ENCODE measurements at regions not wholly inside any gene's neighbourhood (a gene's known extent, or its start where the extent isn't known, plus 50 kb on each side); places are given as distances from the start of the nearest gene placed in this dataset.

DNA sequence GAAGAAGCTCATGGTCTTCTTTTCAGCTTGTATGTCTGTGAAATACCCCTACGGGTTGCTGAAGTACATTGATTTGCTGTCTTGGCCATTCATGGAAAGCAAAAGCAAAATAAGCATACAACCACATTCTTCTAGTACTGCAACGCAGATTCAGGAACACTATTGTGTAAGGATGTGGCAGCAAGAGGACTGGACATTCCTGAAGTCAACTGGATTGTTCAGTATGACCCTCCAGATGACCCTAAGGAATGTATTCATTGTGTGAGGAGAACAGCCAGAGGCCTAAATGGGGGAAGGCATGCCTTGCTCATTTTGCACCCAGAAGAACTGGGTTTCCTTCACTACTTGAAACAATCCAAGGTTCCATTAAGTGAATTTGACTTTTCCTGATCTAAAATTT is 133.4 kb upstream of the ANKRD1 start:
- intact Hi-C loops (cut with micrococcal nuclease): no loop called here
- H4K20me1 ChIP-seq (ENCODE audit: low read length): no peaks in the 10 kb centered on the region
- no peak overlapping the region for H3K9ac ChIP-seq (ENCODE audit: low read length)
- no TSS peak for BruUV-seq (replicated peaks)
- no peaks in the 10 kb centered on the region for H3K79me2 ChIP-seq (ENCODE audit: low read length)
- no peak overlapping the region for H2AFZ ChIP-seq (ENCODE audit: low read length)
- no peaks in the 10 kb centered on the region for H3K36me3 ChIP-seq (ENCODE audit: low read depth, low read length)
- ATAC-seq (no peak), DNase-seq (no peak)
- H3K4me3 ChIP-seq (ENCODE audit: low read length): no peak overlapping the region
- ChIA-PET POLR2A (ENCODE audit: unreplicated experiment) (no interaction called here), CTCF (no interaction called here)
- H3K4me2 ChIP-seq (ENCODE audit: low read length): no peak overlapping the region
- no peaks in the 10 kb centered on the region for H3K9me3 ChIP-seq (ENCODE audit: low read length)
- H3K27me3 ChIP-seq (ENCODE audit: low read length): peaks cover 6% of the 10 kb centered on the region
- TF ChIP-seq, protein P1, sequence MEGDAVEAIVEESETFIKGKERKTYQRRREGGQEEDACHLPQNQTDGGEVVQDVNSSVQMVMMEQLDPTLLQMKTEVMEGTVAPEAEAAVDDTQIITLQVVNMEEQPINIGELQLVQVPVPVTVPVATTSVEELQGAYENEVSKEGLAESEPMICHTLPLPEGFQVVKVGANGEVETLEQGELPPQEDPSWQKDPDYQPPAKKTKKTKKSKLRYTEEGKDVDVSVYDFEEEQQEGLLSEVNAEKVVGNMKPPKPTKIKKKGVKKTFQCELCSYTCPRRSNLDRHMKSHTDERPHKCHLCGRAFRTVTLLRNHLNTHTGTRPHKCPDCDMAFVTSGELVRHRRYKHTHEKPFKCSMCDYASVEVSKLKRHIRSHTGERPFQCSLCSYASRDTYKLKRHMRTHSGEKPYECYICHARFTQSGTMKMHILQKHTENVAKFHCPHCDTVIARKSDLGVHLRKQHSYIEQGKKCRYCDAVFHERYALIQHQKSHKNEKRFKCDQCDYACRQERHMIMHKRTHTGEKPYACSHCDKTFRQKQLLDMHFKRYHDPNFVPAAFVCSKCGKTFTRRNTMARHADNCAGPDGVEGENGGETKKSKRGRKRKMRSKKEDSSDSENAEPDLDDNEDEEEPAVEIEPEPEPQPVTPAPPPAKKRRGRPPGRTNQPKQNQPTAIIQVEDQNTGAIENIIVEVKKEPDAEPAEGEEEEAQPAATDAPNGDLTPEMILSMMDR (conservative IDR thresholded peaks at IDR 0.05; ENCODE audit: low read depth, low read length): no peak
- TF ChIP-seq EZH2phosphoT487 (IDR thresholded peaks at IDR 0.05; ENCODE audit: borderline replicate concordance, low read length) (no peak), EZH2 (IDR thresholded peaks at IDR 0.05; ENCODE audit: low read length, unreplicated experiment) (no peak)
- no peaks in the 10 kb centered on the region for H3K9me2 ChIP-seq (replicated peaks; ENCODE audit: low read length)
- H3K4me1 ChIP-seq (ENCODE audit: insufficient read depth, low read length): no peaks in the 10 kb centered on the region
- no peak overlapping the region for H3K27ac ChIP-seq (ENCODE audit: low read length)
- no peaks in the 10 kb centered on the region for H3F3A ChIP-seq (ENCODE audit: low read length, unreplicated experiment)

DNA sequence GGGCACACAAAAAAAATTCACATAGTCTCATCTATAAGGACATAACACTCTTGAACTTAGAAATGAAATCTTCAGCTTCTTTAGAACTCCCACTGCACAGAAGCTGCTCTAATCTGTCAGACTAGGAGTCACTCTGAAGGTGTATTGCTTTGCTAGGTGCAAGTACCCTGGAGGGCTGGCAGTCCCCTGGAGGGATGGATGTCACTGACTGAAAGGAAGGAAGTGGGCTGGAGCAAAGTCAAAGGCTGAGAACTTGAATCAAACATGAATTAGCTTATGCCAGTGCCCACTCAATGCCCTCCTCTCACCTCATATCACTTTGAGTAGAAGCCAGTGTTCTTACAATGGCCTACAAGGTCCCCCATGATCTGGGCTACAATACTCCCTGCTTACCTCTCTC is 140.3 kb upstream of the ANKRD1 start:
- Histone ChIP-seq H3K27me3 (ENCODE audit: low read length) (peaks cover 6% of the 10 kb centered on the region; the same call in 1 of the 2 replicates), H3K4me3 (ENCODE audit: low read length) (no peak overlapping the region), H3K9me3 (ENCODE audit: low read length) (no peaks in the 10 kb centered on the region), H3K27ac (ENCODE audit: low read length) (no peak overlapping the region), H3K36me3 (ENCODE audit: low read depth, low read length) (no peaks in the 10 kb centered on the region), H3K4me2 (ENCODE audit: low read length) (no peak overlapping the region), H3F3A (ENCODE audit: low read length, unreplicated experiment) (no peaks in the 10 kb centered on the region), H4K20me1 (ENCODE audit: low read length) (no peaks in the 10 kb centered on the region), H3K4me1 (ENCODE audit: insufficient read depth, low read length) (no peaks in the 10 kb centered on the region), H3K9me2 (replicated peaks; ENCODE audit: low read length) (no peaks in the 10 kb centered on the region), H2AFZ (ENCODE audit: low read length) (no peak overlapping the region), H3K9ac (ENCODE audit: low read length) (no peak overlapping the region), H3K79me2 (ENCODE audit: low read length) (no peaks in the 10 kb centered on the region)
- ATAC-seq: no peak
- no peak for DNase-seq
- ChIA-PET POLR2A (ENCODE audit: unreplicated experiment) (no interaction called here), CTCF (no interaction called here)
- TF ChIP-seq EZH2 (IDR thresholded peaks at IDR 0.05; ENCODE audit: low read length, unreplicated experiment) (no peak), EZH2phosphoT487 (IDR thresholded peaks at IDR 0.05; ENCODE audit: borderline replicate concordance, low read length) (no peak)
- TF ChIP-seq, protein P1 (conservative IDR thresholded peaks at IDR 0.05; ENCODE audit: low read depth, low read length): no peak
- intact Hi-C loops (cut with micrococcal nuclease): no loop called here
- no TSS peak for BruUV-seq (replicated peaks)

DNA sequence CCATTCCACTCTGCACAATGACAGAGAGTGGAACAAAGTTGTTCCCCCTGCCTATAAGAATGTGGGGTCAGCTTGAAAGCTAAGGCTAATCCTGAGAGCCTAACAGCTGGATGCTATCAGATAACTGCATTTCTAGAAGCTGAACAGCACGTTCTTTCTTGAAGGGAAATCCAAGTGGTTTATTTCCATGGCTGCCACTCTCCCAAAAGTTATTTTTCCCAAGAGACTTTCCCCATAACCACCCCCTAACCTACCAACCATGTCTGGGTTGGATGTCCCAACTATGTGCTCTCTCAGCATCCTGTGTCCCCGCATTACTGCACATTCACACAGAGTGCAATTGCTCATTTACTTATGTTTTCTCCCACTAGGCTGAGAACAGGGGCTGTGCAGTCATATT is 140.7 kb upstream of the ANKRD1 start:
- intact Hi-C loops (cut with micrococcal nuclease): no loop called here
- Histone ChIP-seq H3K4me1 (ENCODE audit: insufficient read depth, low read length) (no peaks in the 10 kb centered on the region), H3K36me3 (ENCODE audit: low read depth, low read length) (no peaks in the 10 kb centered on the region), H3K9me3 (ENCODE audit: low read length) (no peaks in the 10 kb centered on the region), H3K4me2 (ENCODE audit: low read length) (no peak overlapping the region), H2AFZ (ENCODE audit: low read length) (no peak overlapping the region), H3K27me3 (ENCODE audit: low read length) (peaks cover 5% of the 10 kb centered on the region; the same call in 1 of the 2 replicates), H3K9me2 (replicated peaks; ENCODE audit: low read length) (no peaks in the 10 kb centered on the region), H3K79me2 (ENCODE audit: low read length) (no peaks in the 10 kb centered on the region), H4K20me1 (ENCODE audit: low read length) (no peaks in the 10 kb centered on the region), H3F3A (ENCODE audit: low read length, unreplicated experiment) (no peaks in the 10 kb centered on the region), H3K27ac (ENCODE audit: low read length) (no peak overlapping the region), H3K9ac (ENCODE audit: low read length) (no peak overlapping the region), H3K4me3 (ENCODE audit: low read length) (no peak overlapping the region)
- ChIA-PET POLR2A (ENCODE audit: unreplicated experiment) (no interaction called here), CTCF (no interaction called here)
- ATAC-seq (no peak), DNase-seq (no peak)
- TF ChIP-seq, protein P1 (conservative IDR thresholded peaks at IDR 0.05; ENCODE audit: low read depth, low read length): no peak
- no peak for TF ChIP-seq EZH2phosphoT487 (IDR thresholded peaks at IDR 0.05; ENCODE audit: borderline replicate concordance, low read length)
- BruUV-seq (replicated peaks): no TSS peak

Data from PC-3 (cell line).